ENCODE measurements at regions not wholly inside any gene's neighbourhood (a gene's known extent, or its start where the extent isn't known, plus 50 kb on each side); places are given as distances from the start of the nearest gene placed in this dataset.

- Histone ChIP-seq H3K4me3 (no peak overlapping the region), H3K36me3 (no peaks in the 10 kb centered on the region), H3K27me3 (peaks cover 0 to 2% of the 10 kb centered on the region in 2 donors), H3K4me1 (peaks cover 0 to 10% (median 0%) of the 10 kb centered on the region in 4 donors), H3K27ac (no peak overlapping the region), H3K9me3 (no peaks in the 10 kb centered on the region)
- peak; percentile 58 to 66 for TF ChIP-seq CTCF (IDR thresholded peaks at IDR 0.05)
- intact Hi-C loops (cut with DNase I; ENCODE audit: low total_unique reads): loop anchor here (5.0 to 10.0 kb wide), 3 partner anchors 271 to 1299 kb away; no protein-coding TSS in a partner anchor
- DNase-seq: peak in 1 of 2 donors; percentile 32
Observed at GRCh38 chr20:11274141-11274594, 600.4 kb upstream of the JAG1 start.

- intact Hi-C loops (cut with DNase I; ENCODE audit: low total_unique reads): loop anchor here (10.0 kb wide), 2 partner anchors 269 to 1301 kb away; no protein-coding TSS in a partner anchor
- Histone ChIP-seq H3K36me3 (no peaks in the 10 kb centered on the region), H3K27ac (no peak overlapping the region), H3K9me3 (no peaks in the 10 kb centered on the region), H3K4me3 (no peak overlapping the region), H3K4me1 (peaks cover 0 to 10% (median 0%) of the 10 kb centered on the region in 4 donors), H3K27me3 (peaks cover 0 to 2% of the 10 kb centered on the region in 2 donors)
- no peak for TF ChIP-seq CTCF (IDR thresholded peaks at IDR 0.05)
- no peak for DNase-seq
Observed at GRCh38 chr20:11275740-11276139, 601.9 kb upstream of the JAG1 start.

- Histone ChIP-seq H3K36me3 (no peaks in the 10 kb centered on the region), H3K27me3 (peaks cover 0 to 2% of the 10 kb centered on the region in 2 donors), H3K4me3 (no peak overlapping the region), H3K27ac (no peak overlapping the region), H3K4me1 (peaks cover 0 to 10% (median 0%) of the 10 kb centered on the region in 4 donors), H3K9me3 (no peaks in the 10 kb centered on the region)
- no peak for DNase-seq
- intact Hi-C loops (cut with DNase I; ENCODE audit: low total_unique reads): loop anchor here (10.0 kb wide), 2 partner anchors 268 to 1302 kb away; no protein-coding TSS in a partner anchor
- TF ChIP-seq CTCF (IDR thresholded peaks at IDR 0.05): no peak
Observed at GRCh38 chr20:11277170-11277569, 603.4 kb upstream of the JAG1 start.

- DNase-seq: no peak
- H3K27me3 ChIP-seq: peaks cover 0 to 2% of the 10 kb centered on the region in 2 donors
- H3K4me3 ChIP-seq: no peak overlapping the region
- intact Hi-C loops (cut with DNase I; ENCODE audit: low total_unique reads): loop anchor here (10.0 kb wide), 2 partner anchors 267 to 1303 kb away; no protein-coding TSS in a partner anchor
- peaks cover 0 to 10% (median 0%) of the 10 kb centered on the region in 4 donors for H3K4me1 ChIP-seq
- TF ChIP-seq CTCF (IDR thresholded peaks at IDR 0.05): no peak
- H3K27ac ChIP-seq: no peak overlapping the region
- no peaks in the 10 kb centered on the region for H3K36me3 ChIP-seq
- H3K9me3 ChIP-seq: no peaks in the 10 kb centered on the region
Observed at GRCh38 chr20:11277858-11278257, 604.1 kb upstream of the JAG1 start.

- H3K4me3 ChIP-seq: no peak overlapping the region
- H3K36me3 ChIP-seq: no peaks in the 10 kb centered on the region
- TF ChIP-seq CTCF (IDR thresholded peaks at IDR 0.05): no peak
- H3K27me3 ChIP-seq: peaks cover 0 to 2% of the 10 kb centered on the region in 2 donors
- H3K27ac ChIP-seq: no peak overlapping the region
- no peak for DNase-seq
- H3K9me3 ChIP-seq: no peaks in the 10 kb centered on the region
- H3K4me1 ChIP-seq: peaks cover 0 to 9% (median 0%) of the 10 kb centered on the region in 4 donors
- intact Hi-C loops (cut with DNase I; ENCODE audit: low total_unique reads): loop anchor here (10.0 kb wide), 2 partner anchors 266 to 1304 kb away; no protein-coding TSS in a partner anchor
Observed at GRCh38 chr20:11278461-11278860, 604.7 kb upstream of the JAG1 start.

All from tibial artery (tissue), 4 donors.